D721Med (cell line): ENCODE measurements at regions not wholly inside any gene's neighbourhood (a gene's known extent, or its start where the extent isn't known, plus 50 kb on each side); places are given as distances from the start of the nearest gene placed in this dataset.

ENCODE experiments used
- DNase-seq: peaks from one replicate; pipeline ENCODE4 v3.0.0; 2011; ENCODE audit warnings: low spot score; ENCODE audit not compliant: insufficient read length
- FAIRE-seq: peaks from 2 replicates; lab custom pipeline; 2011; peaks lifted over from hg19 to GRCh38; lab: Jason Lieb, UNC
- CTCF ChIP-seq: IDR thresholded peaks from 2 replicates; pipeline ENCODE4 v1.5.1; 2012; ENCODE audit warnings: mild to moderate bottlenecking, control low read depth; ENCODE audit not compliant: insufficient read depth; ENCODE audit errors: missing control alignments

DNA sequence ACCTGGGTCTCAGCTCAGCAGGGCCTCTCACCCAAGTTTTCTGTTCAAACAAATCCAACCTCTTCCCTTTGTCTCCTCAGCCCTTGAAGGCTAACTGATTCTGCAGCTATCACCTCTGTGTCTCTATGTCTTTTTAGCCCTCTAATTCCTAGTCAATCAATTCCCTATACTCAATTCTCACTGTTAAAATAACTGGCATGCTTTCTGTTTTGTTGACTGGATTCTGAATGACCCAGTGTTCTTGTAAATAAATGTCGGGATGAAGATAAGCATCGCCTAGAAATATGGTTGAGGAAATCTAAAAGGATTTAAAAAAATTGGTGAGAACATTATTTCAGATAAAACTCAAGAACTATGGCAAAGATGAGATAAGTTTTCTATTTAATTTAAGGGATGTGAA, 210.2 kb downstream of the ICE1 start:
- TF ChIP-seq CTCF: no peak
- no peak for FAIRE-seq

GRCh38 chr5:5629607-5629978, 207.1 kb downstream of the ICE1 start:
- no peak for TF ChIP-seq CTCF
- FAIRE-seq (no peak), DNase-seq (no peak)

More for the DNA sequence above, 210.2 kb downstream of the ICE1 start:
- DNase-seq: no peak

DNA sequence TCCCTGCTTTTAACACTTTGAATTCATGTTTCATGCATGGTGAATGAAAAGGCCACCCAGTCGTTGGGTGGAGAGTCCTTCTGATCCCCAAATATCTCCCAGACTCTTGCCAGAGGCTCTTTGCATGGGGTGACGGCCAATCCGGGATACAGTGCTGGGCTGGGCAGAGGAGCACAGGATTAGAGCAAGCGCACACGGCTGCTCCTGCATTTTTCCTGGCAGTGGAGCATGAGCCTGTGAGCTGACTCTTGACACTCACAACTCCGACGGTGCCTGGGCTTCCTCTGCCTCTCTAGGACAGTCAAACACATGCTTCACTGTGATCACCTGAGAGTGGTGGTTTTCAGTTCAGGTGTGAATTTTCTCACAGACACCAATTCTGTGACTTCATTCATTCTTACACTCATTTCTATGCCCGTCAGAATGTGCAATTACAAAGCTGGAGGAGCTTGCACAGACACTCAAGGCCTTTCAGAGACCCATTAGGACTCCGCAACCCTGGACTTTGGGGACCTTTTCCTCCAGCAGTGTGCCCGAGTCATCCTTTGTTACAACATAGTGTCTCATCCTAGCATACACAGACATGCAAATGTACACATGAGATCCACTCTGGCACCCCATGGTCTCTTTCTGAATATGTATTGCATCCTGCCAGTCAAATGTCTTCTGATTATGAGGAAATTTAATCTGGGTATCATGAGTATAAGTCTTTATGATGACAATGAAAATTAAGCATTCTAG, 206.6 kb downstream of the ICE1 start:
- TF ChIP-seq CTCF: no peak
- DNase-seq (no peak), FAIRE-seq (no peak)

- FAIRE-seq: no peak
- DNase-seq: no peak
- no peak for TF ChIP-seq CTCF
Observed at GRCh38 chr5:5626412-5626811, 203.9 kb downstream of the ICE1 start.

- no peak for FAIRE-seq
- no peak for DNase-seq
- TF ChIP-seq CTCF: no peak
Observed at GRCh38 chr5:5625491-5625890, 203.0 kb downstream of the ICE1 start.

DNA sequence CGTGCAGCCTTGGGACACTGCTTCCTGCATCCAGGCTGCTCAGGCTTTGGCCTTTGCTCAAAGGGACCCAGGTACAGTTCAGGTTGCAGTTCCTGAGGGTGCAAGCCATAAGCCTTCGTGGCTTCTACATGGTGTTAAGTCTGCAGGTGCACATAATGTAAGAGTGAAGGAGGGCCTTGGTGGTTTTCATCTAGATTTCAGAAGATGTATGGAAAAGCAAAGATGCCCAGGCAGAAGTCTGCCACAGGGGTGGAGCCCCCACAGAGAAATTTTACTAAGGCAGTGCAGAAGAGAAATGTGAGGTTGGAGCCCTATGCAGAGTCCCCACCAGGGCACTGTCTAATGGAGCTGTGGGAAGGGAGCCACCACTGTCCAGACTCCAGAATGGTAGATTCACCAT, 200.9 kb downstream of the ICE1 start:
- DNase-seq: no peak
- no peak for FAIRE-seq
- TF ChIP-seq CTCF: no peak

DNA sequence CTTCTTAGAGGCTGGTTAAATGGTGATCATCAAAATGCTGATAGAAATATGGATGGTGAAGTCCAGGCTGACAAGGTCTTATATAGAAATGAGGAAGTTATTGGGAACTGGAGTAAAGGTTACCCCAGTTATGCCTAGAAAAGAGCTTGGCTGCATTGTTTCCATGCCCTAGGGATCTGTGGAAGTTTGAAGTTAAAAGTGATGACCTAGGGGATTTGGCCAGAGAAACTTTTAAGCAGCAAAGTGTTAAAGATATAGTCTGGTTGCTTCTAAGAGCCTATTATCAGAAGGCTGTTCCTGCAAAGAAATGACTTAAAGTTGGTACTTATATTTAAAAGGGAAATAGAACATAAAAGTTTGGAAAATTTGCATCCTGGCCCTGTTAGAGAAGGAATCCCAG, 200.3 kb downstream of the ICE1 start:
- DNase-seq: no peak
- TF ChIP-seq CTCF: no peak
- FAIRE-seq: no peak
